ENCODE measurements at regions not wholly inside any gene's neighbourhood (a gene's known extent, or its start where the extent isn't known, plus 50 kb on each side); places are given as distances from the start of the nearest gene placed in this dataset.

DNA sequence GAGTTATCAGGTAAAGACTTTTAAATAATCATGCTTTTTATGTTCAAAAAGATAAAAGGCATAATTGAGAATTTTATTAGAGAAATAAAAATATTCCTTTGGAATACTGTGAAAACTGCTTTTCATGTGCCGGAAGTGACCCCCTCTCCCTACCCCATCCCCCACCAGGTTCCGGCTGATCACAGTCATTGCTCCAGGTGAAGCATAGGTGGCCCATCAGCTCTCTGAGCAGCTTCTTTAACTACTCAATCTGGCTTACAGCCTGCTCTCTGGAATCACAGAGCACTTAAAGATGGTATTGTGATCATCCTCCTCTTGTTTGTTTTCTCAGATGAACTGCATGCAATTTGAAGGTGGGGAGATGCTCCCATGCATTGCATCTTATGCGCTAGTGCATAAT, 257.7 kb downstream of the EN1 start (continued):
- TF ChIP-seq, protein P1, sequence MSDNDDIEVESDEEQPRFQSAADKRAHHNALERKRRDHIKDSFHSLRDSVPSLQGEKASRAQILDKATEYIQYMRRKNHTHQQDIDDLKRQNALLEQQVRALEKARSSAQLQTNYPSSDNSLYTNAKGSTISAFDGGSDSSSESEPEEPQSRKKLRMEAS (IDR thresholded peaks at IDR 0.05; ENCODE audit: low read depth) = no peak
- TF ChIP-seq RXRA (IDR thresholded peaks at IDR 0.05; ENCODE audit: borderline replicate concordance, low read depth) = no peak

DNA sequence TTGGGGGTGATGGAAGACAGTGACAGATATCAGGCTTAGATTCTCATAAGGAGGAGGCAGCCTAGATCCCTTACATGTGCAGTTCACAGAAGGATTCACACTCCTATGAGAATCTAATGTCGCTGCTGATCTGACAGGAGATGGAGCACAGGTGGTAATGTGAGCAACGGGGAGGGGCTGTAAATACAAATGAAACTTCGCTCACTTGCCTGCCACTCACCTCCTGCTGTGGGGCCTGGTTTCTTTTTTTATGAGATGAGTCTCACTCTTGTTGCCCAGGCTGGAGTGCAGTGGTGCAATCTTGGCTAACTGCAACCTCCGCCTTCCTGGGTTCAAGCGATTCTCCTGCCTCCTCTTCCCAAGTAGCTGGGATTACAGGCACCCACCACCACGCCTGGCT, 258.6 kb downstream of the EN1 start:
- H3K9ac ChIP-seq = no peak overlapping the region
- H3F3A ChIP-seq (replicated peaks; ENCODE audit: insufficient read depth) = no peaks in the 10 kb centered on the region
- H3K27ac ChIP-seq (ENCODE audit: low read depth in 2 of 2, low read length in 1 of 2) = no peak overlapping the region
- no peak overlapping the region for H2AFZ ChIP-seq (ENCODE audit: low read depth)
- DNase-seq = no peak
- no peaks in the 10 kb centered on the region for H3K36me3 ChIP-seq (replicated peaks in 1 of 2; ENCODE audit: control insufficient read depth in 1 of 2, insufficient read depth in 2 of 2, low read length in 1 of 2)
- H3K27me3 ChIP-seq (ENCODE audit: insufficient read depth) = no peaks in the 10 kb centered on the region
- H4K20me1 ChIP-seq (ENCODE audit: insufficient read depth) = no peaks in the 10 kb centered on the region
- ChIA-PET POLR2A (no interaction called here), CTCF (no interaction called here)
- no peak overlapping the region for H3K4me2 ChIP-seq
- H3K9me3 ChIP-seq = no peaks in the 10 kb centered on the region
- TF ChIP-seq CHD2 (IDR thresholded peaks at IDR 0.05; ENCODE audit: low read length, partially characterized antibody) (no peak), FOSL2 (IDR thresholded peaks at IDR 0.05; ENCODE audit: borderline replicate concordance, low read depth) (no peak), EP300 (IDR thresholded peaks at IDR 0.05; ENCODE audit: borderline replicate concordance in 1 of 2, low read depth in 1 of 2, low read length in 1 of 2) (no peak), TAF1 (IDR thresholded peaks at IDR 0.05; ENCODE audit: borderline replicate concordance, low read depth, low read length) (no peak), RCOR1 (IDR thresholded peaks at IDR 0.05; ENCODE audit: low read length) (no peak), FOXJ3 (CRISPR knock-in tag; IDR thresholded peaks at IDR 0.05) (no peak), SIN3A (IDR thresholded peaks at IDR 0.05; ENCODE audit: borderline replicate concordance, low read depth, low read length) (no peak), GATA2 (CRISPR knock-in tag; IDR thresholded peaks at IDR 0.05) (no peak), FOXM1 (IDR thresholded peaks at IDR 0.05; ENCODE audit: low read depth) (no peak), YY1 (IDR thresholded peaks at IDR 0.05; ENCODE audit: low read depth) (no peak), RXRA (IDR thresholded peaks at IDR 0.05; ENCODE audit: borderline replicate concordance, low read depth) (no peak), NFIC (IDR thresholded peaks at IDR 0.05; ENCODE audit: borderline replicate concordance) (no peak)
- TF ChIP-seq, protein P2, sequence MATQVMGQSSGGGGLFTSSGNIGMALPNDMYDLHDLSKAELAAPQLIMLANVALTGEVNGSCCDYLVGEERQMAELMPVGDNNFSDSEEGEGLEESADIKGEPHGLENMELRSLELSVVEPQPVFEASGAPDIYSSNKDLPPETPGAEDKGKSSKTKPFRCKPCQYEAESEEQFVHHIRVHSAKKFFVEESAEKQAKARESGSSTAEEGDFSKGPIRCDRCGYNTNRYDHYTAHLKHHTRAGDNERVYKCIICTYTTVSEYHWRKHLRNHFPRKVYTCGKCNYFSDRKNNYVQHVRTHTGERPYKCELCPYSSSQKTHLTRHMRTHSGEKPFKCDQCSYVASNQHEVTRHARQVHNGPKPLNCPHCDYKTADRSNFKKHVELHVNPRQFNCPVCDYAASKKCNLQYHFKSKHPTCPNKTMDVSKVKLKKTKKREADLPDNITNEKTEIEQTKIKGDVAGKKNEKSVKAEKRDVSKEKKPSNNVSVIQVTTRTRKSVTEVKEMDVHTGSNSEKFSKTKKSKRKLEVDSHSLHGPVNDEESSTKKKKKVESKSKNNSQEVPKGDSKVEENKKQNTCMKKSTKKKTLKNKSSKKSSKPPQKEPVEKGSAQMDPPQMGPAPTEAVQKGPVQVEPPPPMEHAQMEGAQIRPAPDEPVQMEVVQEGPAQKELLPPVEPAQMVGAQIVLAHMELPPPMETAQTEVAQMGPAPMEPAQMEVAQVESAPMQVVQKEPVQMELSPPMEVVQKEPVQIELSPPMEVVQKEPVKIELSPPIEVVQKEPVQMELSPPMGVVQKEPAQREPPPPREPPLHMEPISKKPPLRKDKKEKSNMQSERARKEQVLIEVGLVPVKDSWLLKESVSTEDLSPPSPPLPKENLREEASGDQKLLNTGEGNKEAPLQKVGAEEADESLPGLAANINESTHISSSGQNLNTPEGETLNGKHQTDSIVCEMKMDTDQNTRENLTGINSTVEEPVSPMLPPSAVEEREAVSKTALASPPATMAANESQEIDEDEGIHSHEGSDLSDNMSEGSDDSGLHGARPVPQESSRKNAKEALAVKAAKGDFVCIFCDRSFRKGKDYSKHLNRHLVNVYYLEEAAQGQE (IDR thresholded peaks at IDR 0.05; ENCODE audit: low read depth, low read length) = no peak
- TF ChIP-seq, protein P3, sequence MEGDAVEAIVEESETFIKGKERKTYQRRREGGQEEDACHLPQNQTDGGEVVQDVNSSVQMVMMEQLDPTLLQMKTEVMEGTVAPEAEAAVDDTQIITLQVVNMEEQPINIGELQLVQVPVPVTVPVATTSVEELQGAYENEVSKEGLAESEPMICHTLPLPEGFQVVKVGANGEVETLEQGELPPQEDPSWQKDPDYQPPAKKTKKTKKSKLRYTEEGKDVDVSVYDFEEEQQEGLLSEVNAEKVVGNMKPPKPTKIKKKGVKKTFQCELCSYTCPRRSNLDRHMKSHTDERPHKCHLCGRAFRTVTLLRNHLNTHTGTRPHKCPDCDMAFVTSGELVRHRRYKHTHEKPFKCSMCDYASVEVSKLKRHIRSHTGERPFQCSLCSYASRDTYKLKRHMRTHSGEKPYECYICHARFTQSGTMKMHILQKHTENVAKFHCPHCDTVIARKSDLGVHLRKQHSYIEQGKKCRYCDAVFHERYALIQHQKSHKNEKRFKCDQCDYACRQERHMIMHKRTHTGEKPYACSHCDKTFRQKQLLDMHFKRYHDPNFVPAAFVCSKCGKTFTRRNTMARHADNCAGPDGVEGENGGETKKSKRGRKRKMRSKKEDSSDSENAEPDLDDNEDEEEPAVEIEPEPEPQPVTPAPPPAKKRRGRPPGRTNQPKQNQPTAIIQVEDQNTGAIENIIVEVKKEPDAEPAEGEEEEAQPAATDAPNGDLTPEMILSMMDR (IDR thresholded peaks at IDR 0.05) = no peak
- no peaks in the 10 kb centered on the region for H3K9me2 ChIP-seq
- no peak overlapping the region for H3K4me3 ChIP-seq (ENCODE audit: low read depth in 2 of 2, low read length in 1 of 2)
- H3K79me2 ChIP-seq (ENCODE audit: insufficient read depth) = no peaks in the 10 kb centered on the region
- 33% methylated on average over 6 of the region's 6 CpGs for WGBS (ENCODE audit: low lambda C conversion rate)
- H3K4me1 ChIP-seq (ENCODE audit: control insufficient read depth in 1 of 2, insufficient read depth in 2 of 2, low read depth in 1 of 2, low read length in 1 of 2) = no peaks in the 10 kb centered on the region
